Endodermal cell (in vitro differentiated cells): ENCODE measurements at regions not wholly inside any gene's neighbourhood (a gene's known extent, or its start where the extent isn't known, plus 50 kb on each side); places are given as distances from the start of the nearest gene placed in this dataset.

Source experiments
- DNase-seq: peaks from one replicate; pipeline ENCODE4 v3.0.0-alpha.2; 2017
- H3K27ac ChIP-seq: 2 replicates; pipeline ENCODE4 v1.5.1; 2013; ENCODE audit warnings: mild to moderate bottlenecking, low read depth, low read length, moderate library complexity
- H3K27me3 ChIP-seq: 2 replicates; pipeline ENCODE4 v1.6.1; 2013; ENCODE audit warnings: mild to moderate bottlenecking, low read length, moderate library complexity; ENCODE audit not compliant: insufficient read depth, control insufficient read depth, poor library complexity, severe bottlenecking
- H3K36me3 ChIP-seq: 2 replicates; pipeline ENCODE4 v1.7.0; 2013; ENCODE audit warnings: mild to moderate bottlenecking, low read length, moderate library complexity; ENCODE audit not compliant: control insufficient read depth, insufficient read depth
- H3K4me1 ChIP-seq: one replicate; pipeline ENCODE4 v1.7.0; 2013; ENCODE audit warnings: low read length; ENCODE audit not compliant: control insufficient read depth, insufficient read depth
- H3K4me3 ChIP-seq: 2 replicates; pipeline ENCODE4 v1.5.1; 2013; ENCODE audit warnings: mild to moderate bottlenecking, low read length, moderate library complexity
- H3K9ac ChIP-seq: 2 replicates; pipeline ENCODE4 v1.6.1; 2013; ENCODE audit warnings: mild to moderate bottlenecking, low read length, moderate library complexity; ENCODE audit not compliant: poor library complexity, severe bottlenecking; ENCODE audit errors: extremely low read depth
- H3K9me3 ChIP-seq: 2 replicates; pipeline ENCODE4 v1.6.1; 2013; ENCODE audit warnings: mild to moderate bottlenecking, low read length, moderate library complexity; ENCODE audit not compliant: control insufficient read depth
- H3K27ac Mint-ChIP-seq: 2 replicates; pipeline ENCODE4 v1.8.0; 2020; ENCODE audit warnings: mixed read lengths
- H3K27me3 Mint-ChIP-seq: 2 replicates; pipeline ENCODE4 v1.8.0; 2021; ENCODE audit warnings: mild to moderate bottlenecking, mixed read lengths; ENCODE audit not compliant: insufficient read depth
- H3K36me3 Mint-ChIP-seq: 2 replicates; pipeline ENCODE4 v1.8.0; 2020; ENCODE audit warnings: low read depth, mixed read lengths
- H3K4me1 Mint-ChIP-seq: 2 replicates; pipeline ENCODE4 v1.8.0; 2020; ENCODE audit warnings: mixed read lengths
- H3K4me3 Mint-ChIP-seq: 2 replicates; pipeline ENCODE4 v1.8.0; 2020; ENCODE audit warnings: mild to moderate bottlenecking, moderate library complexity, mixed read lengths
- H3K9me3 Mint-ChIP-seq: 2 replicates; pipeline ENCODE4 v1.8.0; 2020; ENCODE audit warnings: mild to moderate bottlenecking, mixed read lengths
- CTCF ChIP-seq: fragments of 200-600 bp; sonication (generic); conservative IDR thresholded peaks from 2 replicates; pipeline ENCODE4 v1.5.0; 2021; ENCODE audit warnings: antibody characterized with exemption, mild to moderate bottlenecking
- WGBS, 2 experiments: methylation state at CpG; one replicate each; pipeline versions ENCODE4 v1.1.5 to v1.1.7; 2013; ENCODE audit warnings: missing lambda C conversion rate in 2 of 2, mixed read lengths in 1 of 2; ENCODE audit not compliant: insufficient coverage in 1 of 2, insufficient read length in 1 of 2; 5-methylcytosine and 5-hydroxymethylcytosine counted together

DNA sequence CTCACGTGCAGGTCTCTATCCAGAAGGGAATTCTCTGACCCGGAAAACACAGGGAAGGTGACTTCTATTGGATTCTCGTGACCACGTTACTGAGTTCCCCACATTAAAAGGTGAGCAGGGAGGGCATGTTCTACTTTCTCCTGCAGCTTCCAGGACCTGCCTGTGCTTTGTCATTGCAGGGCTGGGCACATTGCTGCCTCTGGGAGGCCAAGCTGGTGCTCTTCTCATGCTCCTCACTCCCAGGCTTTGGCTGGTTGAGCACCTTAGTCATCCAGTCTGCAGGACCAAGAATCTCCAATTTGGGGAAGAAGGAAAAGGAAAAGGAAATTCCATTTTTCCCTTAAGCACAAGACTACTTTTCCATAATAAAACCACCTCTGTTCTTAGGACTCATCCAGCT is 86.5 kb upstream of the TMEM72 start:
- Mint-ChIP-seq H3K36me3 (no peaks in the 10 kb centered on the region), H3K4me3 (no peak overlapping the region), H3K27me3 (no peaks in the 10 kb centered on the region), H3K27ac (no peak overlapping the region), H3K4me1 (peaks cover 6% of the 10 kb centered on the region), H3K9me3 (no peaks in the 10 kb centered on the region)
- WGBS, 2 experiments: 85 to 89% methylated on average over 4 of the region's 4 CpGs
- H3K4me1 ChIP-seq: no peaks in the 10 kb centered on the region
- H3K9ac ChIP-seq: no peak overlapping the region
- H3K9me3 ChIP-seq: no peaks in the 10 kb centered on the region
- no peaks in the 10 kb centered on the region for H3K27me3 ChIP-seq
- DNase-seq: peak; percentile 65
- no peaks in the 10 kb centered on the region for H3K36me3 ChIP-seq
- H3K27ac ChIP-seq: no peak overlapping the region
- TF ChIP-seq CTCF: peak; percentile 54
- H3K4me3 ChIP-seq: no peak overlapping the region

- no peaks in the 10 kb centered on the region for H3K9me3 ChIP-seq
- H3K36me3 ChIP-seq: no peaks in the 10 kb centered on the region
- Mint-ChIP-seq H3K4me3 (no peak overlapping the region), H3K27me3 (no peaks in the 10 kb centered on the region), H3K27ac (no peak overlapping the region), H3K9me3 (no peaks in the 10 kb centered on the region), H3K4me1 (peaks cover 2% of the 10 kb centered on the region), H3K36me3 (no peaks in the 10 kb centered on the region)
- TF ChIP-seq CTCF: no peak
- no peak overlapping the region for H3K27ac ChIP-seq
- no peaks in the 10 kb centered on the region for H3K27me3 ChIP-seq
- H3K4me3 ChIP-seq: no peak overlapping the region
- no peaks in the 10 kb centered on the region for H3K4me1 ChIP-seq
- H3K9ac ChIP-seq: no peak overlapping the region
- DNase-seq: no peak
- 87 to 92% methylated on average over 2 to 13 of the region's 13 CpGs for whole genome bisulfite sequencing, 2 experiments
These were observed 83.6 kb upstream of the TMEM72 start for GRCh38 chr10:44827431-44828006.

DNA sequence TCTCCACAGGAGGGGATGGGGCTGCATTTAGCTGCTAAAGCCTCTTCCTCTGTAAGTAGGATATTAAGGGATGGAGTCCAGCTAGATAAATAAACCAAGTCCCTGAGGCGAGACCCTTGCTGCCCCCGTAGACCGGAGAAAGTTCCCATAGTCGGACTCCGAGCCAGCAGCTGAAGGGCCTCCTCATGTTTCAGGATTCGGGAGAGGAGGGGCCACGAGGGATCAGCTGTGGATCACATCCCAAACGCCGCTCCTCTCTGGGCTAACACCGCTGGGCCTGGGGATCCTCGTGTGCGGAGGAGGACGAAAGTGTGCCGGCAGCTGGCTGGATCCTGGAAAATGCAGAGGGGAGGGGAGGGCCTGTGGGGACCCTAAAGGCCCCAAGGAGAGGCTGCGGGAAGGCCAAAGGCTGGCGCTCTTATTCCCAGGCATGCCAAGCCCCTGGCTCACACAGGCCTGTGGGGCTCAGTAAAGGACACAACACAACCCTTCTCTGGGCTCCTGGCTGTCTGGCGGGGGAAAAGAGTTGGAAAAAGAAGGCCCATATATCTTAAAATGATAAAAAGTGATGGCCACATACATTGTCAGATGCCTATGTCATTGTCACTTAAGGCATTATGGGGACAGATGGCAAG is 82.5 kb upstream of the TMEM72 start:
- H3K27me3 Mint-ChIP-seq: no peaks in the 10 kb centered on the region
- Histone ChIP-seq H3K27ac (no peak overlapping the region), H3K4me1 (no peaks in the 10 kb centered on the region), H3K9ac (no peak overlapping the region), H3K9me3 (no peaks in the 10 kb centered on the region), H3K36me3 (no peaks in the 10 kb centered on the region), H3K4me3 (no peak overlapping the region), H3K27me3 (no peaks in the 10 kb centered on the region)
- H3K4me1 Mint-ChIP-seq: peaks cover 2% of the 10 kb centered on the region
- no peaks in the 10 kb centered on the region for H3K9me3 Mint-ChIP-seq
- DNase-seq: no peak
- no peak for TF ChIP-seq CTCF
- no peaks in the 10 kb centered on the region for H3K36me3 Mint-ChIP-seq
- WGBS, 2 experiments: 84 to 88% methylated on average over 12 to 17 of the region's 17 CpGs
- H3K4me3 Mint-ChIP-seq: no peak overlapping the region
- H3K27ac Mint-ChIP-seq: no peak overlapping the region
